ENCODE measurements at regions not wholly inside any gene's neighbourhood (a gene's known extent, or its start where the extent isn't known, plus 50 kb on each side); places are given as distances from the start of the nearest gene placed in this dataset.

DNA sequence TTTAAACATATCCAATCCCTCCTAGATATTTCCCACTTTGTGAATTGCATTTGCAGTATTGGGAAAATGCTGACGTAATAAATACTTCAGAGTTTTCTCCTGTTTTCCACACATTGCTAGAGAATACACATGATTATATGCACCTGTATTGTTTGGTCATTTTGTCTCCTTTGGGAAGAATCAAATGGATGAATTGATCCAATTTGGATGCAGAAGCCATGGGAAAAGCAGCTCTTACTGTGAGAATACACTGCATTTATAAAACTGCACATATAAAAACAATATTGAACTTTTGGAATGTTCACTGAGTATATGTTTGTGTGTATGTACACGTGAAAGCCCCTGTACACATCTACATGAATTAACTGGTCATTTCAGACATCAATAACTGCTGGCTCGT lies 306.6 kb upstream of the LYPLAL1 start:
- BruUV-seq (replicated peaks): no TSS peak
- TF ChIP-seq CTCF (IDR thresholded peaks at IDR 0.05; ENCODE audit: unreplicated experiment): no peak
- no peaks in the 10 kb centered on the region for H3K36me3 Mint-ChIP-seq (ENCODE audit: insufficient read depth, unreplicated experiment)
- H3K27ac Mint-ChIP-seq (ENCODE audit: unreplicated experiment): no peak overlapping the region
- peaks cover 70% of the 10 kb centered on the region for H3K4me1 Mint-ChIP-seq (ENCODE audit: low read depth, unreplicated experiment)
- H3K27me3 Mint-ChIP-seq (ENCODE audit: unreplicated experiment): no peaks in the 10 kb centered on the region
- CTCF ChIA-PET: no interaction called here
- intact Hi-C loops (cut with micrococcal nuclease; ENCODE audit: unreplicated experiment): no loop called here
- no peak for DNase-seq
- no peak overlapping the region for H3K4me3 Mint-ChIP-seq (ENCODE audit: low read depth, unreplicated experiment)
- H3K9me3 Mint-ChIP-seq (ENCODE audit: low read depth, unreplicated experiment): peaks cover 6% of the 10 kb centered on the region

GRCh38 chr1:218867941-218868626 lies 305.6 kb upstream of the LYPLAL1 start:
- Mint-ChIP-seq H3K9me3 (ENCODE audit: low read depth, unreplicated experiment) (peaks cover 6% of the 10 kb centered on the region), H3K4me1 (ENCODE audit: low read depth, unreplicated experiment) (peaks cover 78% of the 10 kb centered on the region), H3K27me3 (ENCODE audit: unreplicated experiment) (no peaks in the 10 kb centered on the region), H3K4me3 (ENCODE audit: low read depth, unreplicated experiment) (no peak overlapping the region), H3K36me3 (ENCODE audit: insufficient read depth, unreplicated experiment) (no peaks in the 10 kb centered on the region), H3K27ac (ENCODE audit: unreplicated experiment) (peak overlapping the region; percentile 31)
- TF ChIP-seq CTCF (IDR thresholded peaks at IDR 0.05; ENCODE audit: unreplicated experiment): no peak
- intact Hi-C loops (cut with micrococcal nuclease; ENCODE audit: unreplicated experiment): no loop called here
- BruUV-seq (replicated peaks): no TSS peak
- no peak for DNase-seq
- CTCF ChIA-PET: no interaction called here

DNA sequence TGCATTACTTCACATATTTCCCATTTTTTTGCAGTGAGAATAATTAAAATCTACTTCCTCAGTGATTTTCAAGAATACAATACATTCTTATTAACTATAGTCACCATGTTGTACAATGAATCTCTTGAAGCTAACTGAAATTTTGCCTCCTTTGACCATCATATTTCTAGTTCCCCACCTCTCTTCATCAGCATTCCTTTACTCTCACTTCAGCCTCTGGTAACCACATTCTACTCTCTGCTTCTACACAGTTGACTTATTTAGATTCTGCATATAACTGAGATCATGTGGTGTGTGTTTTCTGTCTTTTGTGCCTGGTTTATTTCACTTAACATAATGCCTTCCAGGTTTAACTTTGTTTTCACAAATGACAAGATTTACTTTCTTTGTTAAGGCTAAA lies 304.4 kb upstream of the LYPLAL1 start:
- intact Hi-C loops (cut with micrococcal nuclease; ENCODE audit: unreplicated experiment): no loop called here
- DNase-seq: no peak
- peaks cover 6% of the 10 kb centered on the region for H3K9me3 Mint-ChIP-seq (ENCODE audit: low read depth, unreplicated experiment)
- no peak overlapping the region for H3K4me3 Mint-ChIP-seq (ENCODE audit: low read depth, unreplicated experiment)
- no peak for TF ChIP-seq CTCF (IDR thresholded peaks at IDR 0.05; ENCODE audit: unreplicated experiment)
- H3K4me1 Mint-ChIP-seq (ENCODE audit: low read depth, unreplicated experiment): peaks cover 78% of the 10 kb centered on the region
- H3K27me3 Mint-ChIP-seq (ENCODE audit: unreplicated experiment): no peaks in the 10 kb centered on the region
- H3K27ac Mint-ChIP-seq (ENCODE audit: unreplicated experiment): no peak overlapping the region
- CTCF ChIA-PET: no interaction called here
- H3K36me3 Mint-ChIP-seq (ENCODE audit: insufficient read depth, unreplicated experiment): peaks cover 3% of the 10 kb centered on the region
- no TSS peak for BruUV-seq (replicated peaks)

GRCh38 chr1:218872026-218872425 lies 301.7 kb upstream of the LYPLAL1 start:
- no peak for DNase-seq
- TF ChIP-seq CTCF (IDR thresholded peaks at IDR 0.05; ENCODE audit: unreplicated experiment): no peak
- no TSS peak for BruUV-seq (replicated peaks)
- CTCF ChIA-PET: interaction anchor here (0.7 kb wide), 1 partner anchor 49 kb away, joined by 3 read pairs; no protein-coding TSS in a partner anchor
- H3K36me3 Mint-ChIP-seq (ENCODE audit: insufficient read depth, unreplicated experiment): peaks cover 11% of the 10 kb centered on the region
- intact Hi-C loops (cut with micrococcal nuclease; ENCODE audit: unreplicated experiment): loop anchor here (5.0 to 10.0 kb wide), 4 partner anchors 110 to 387 kb away; no protein-coding TSS in a partner anchor
- peak overlapping the region; percentile 68 for H3K27ac Mint-ChIP-seq (ENCODE audit: unreplicated experiment)
- H3K27me3 Mint-ChIP-seq (ENCODE audit: unreplicated experiment): no peaks in the 10 kb centered on the region
- no peak overlapping the region for H3K4me3 Mint-ChIP-seq (ENCODE audit: low read depth, unreplicated experiment)
- H3K4me1 Mint-ChIP-seq (ENCODE audit: low read depth, unreplicated experiment): peaks cover 59% of the 10 kb centered on the region
- peaks cover 6% of the 10 kb centered on the region for H3K9me3 Mint-ChIP-seq (ENCODE audit: low read depth, unreplicated experiment)
